Endothelial cell of umbilical vein (primary cell): ENCODE measurements at regions not wholly inside any gene's neighbourhood (a gene's known extent, or its start where the extent isn't known, plus 50 kb on each side); places are given as distances from the start of the nearest gene placed in this dataset.

ENCODE experiments used
- BruUV-seq: library from RNA; stranded (reverse); fragments of 400-500 nt; replicated peaks from 2 replicates; lab custom pipeline; 2021; lab: Mats Ljungman, UMichigan
- CTCF ChIA-PET: fragments of 300-600, 350-600 bp; sonication (Branson Sonifier 250); formaldehyde crosslinking; loops from one replicate; lab custom pipeline; 2021; ENCODE audit warnings: antibody characterized with exemption, inconsistent platforms; lab: Charles Lee
- POLR2A ChIA-PET: fragments of 300-600, 350-600 bp; sonication (Branson Sonifier 250); formaldehyde crosslinking; loops from one replicate; lab custom pipeline; 2021; ENCODE audit warnings: antibody characterized with exemption, inconsistent platforms; lab: Charles Lee
- DNase-seq: peaks from one replicate; pipeline ENCODE4 v3.0.0-alpha.2; 2011; ENCODE audit warnings: low read depth, low spot score
- FAIRE-seq: peaks from 2 replicates; lab custom pipeline; 2011; peaks lifted over from hg19 to GRCh38; lab: Jason Lieb, UNC
- H2AFZ ChIP-seq: 2 replicates; pipeline ENCODE4 v1.6.0; 2012; ENCODE audit warnings: low read depth, low read length, control low read depth, inconsistent platforms
- H3K27ac ChIP-seq: 2 replicates; pipeline ENCODE4 v1.5.1; 2011; ENCODE audit warnings: low read depth, mild to moderate bottlenecking, control low read depth, low read length, moderate library complexity; ENCODE audit not compliant: insufficient read depth
- H3K27me3 ChIP-seq, 2 experiments: 2 replicates each; pipeline versions ENCODE4 v1.6.0 to v1.6.1; 2011; ENCODE audit warnings: low read length in 2 of 2, mixed read lengths in 1 of 2; ENCODE audit not compliant: control insufficient read depth in 2 of 2, insufficient read depth in 2 of 2
- H3K36me3 ChIP-seq, 2 experiments: 2 replicates in 1 of 2; 3 replicates in 1 of 2; pipeline ENCODE4 v1.5.1; 2011; ENCODE audit warnings: low read length in 2 of 2, mild to moderate bottlenecking in 1 of 2, moderate library complexity in 1 of 2; ENCODE audit not compliant: control insufficient read depth in 2 of 2, insufficient read depth in 2 of 2; ENCODE audit errors: extremely low read depth in 1 of 2
- H3K4me1 ChIP-seq: 3 replicates; pipeline ENCODE4 v1.5.1; 2011; ENCODE audit warnings: mild to moderate bottlenecking, low read length; ENCODE audit not compliant: control insufficient read depth, insufficient read depth; ENCODE audit errors: extremely low read depth
- H3K4me2 ChIP-seq: 2 replicates; pipeline ENCODE4 v1.6.1; 2011; ENCODE audit warnings: low read length, control low read depth, mixed read lengths; ENCODE audit not compliant: insufficient read depth
- H3K4me3 ChIP-seq, 3 experiments: fragments of 200-600 bp in 1 of 3; sonication (generic), shearing (Covaris generic) in 1 of 3; replicated peaks in 1 of 3; 2 replicates each; pipeline ENCODE4 v1.5.1; 2011 to 2016; ENCODE audit warnings: control low read depth in 3 of 3, low read length in 3 of 3, mild to moderate bottlenecking in 2 of 3, inconsistent platforms in 1 of 3, low read depth in 1 of 3, moderate library complexity in 1 of 3; ENCODE audit not compliant: insufficient read depth in 1 of 3
- H3K79me2 ChIP-seq: 2 replicates; pipeline ENCODE4 v1.6.0; 2012; ENCODE audit warnings: low read length, inconsistent platforms; ENCODE audit not compliant: control insufficient read depth, insufficient read depth
- H3K9ac ChIP-seq: replicated peaks from 2 replicates; pipeline ENCODE3; 2011; ENCODE audit warnings: low read length, control low read depth; ENCODE audit not compliant: insufficient read depth; ENCODE audit errors: extremely low read depth
- H3K9me1 ChIP-seq: replicated peaks from 3 replicates; pipeline ENCODE4 v1.6.0; 2011; ENCODE audit warnings: mild to moderate bottlenecking, low read length; ENCODE audit not compliant: control insufficient read depth, insufficient read depth; ENCODE audit errors: extremely low read depth
- H3K9me3 ChIP-seq: replicated peaks from 2 replicates; pipeline ENCODE4 v1.5.1; 2012; ENCODE audit warnings: low read length, inconsistent platforms; ENCODE audit not compliant: control insufficient read depth, insufficient read depth
- H4K20me1 ChIP-seq: replicated peaks from 2 replicates; pipeline ENCODE3; 2011; ENCODE audit warnings: mild to moderate bottlenecking, low read length; ENCODE audit not compliant: control insufficient read depth, insufficient read depth; ENCODE audit errors: extremely low read depth
- CTCF ChIP-seq, 2 donors: IDR thresholded peaks; 1 replicate in 1 of 2; 2 replicates in 1 of 2; pipeline ENCODE4 v1.5.1; 2011; ENCODE audit warnings: low read length in 2 of 2, mild to moderate bottlenecking in 2 of 2, moderate library complexity in 2 of 2, control low read depth in 1 of 2, inconsistent platforms in 1 of 2, low read depth in 1 of 2; ENCODE audit not compliant: insufficient read depth in 1 of 2; ENCODE audit errors: extremely low read depth in 1 of 2
- EZH2 ChIP-seq: IDR thresholded peaks from 2 replicates; pipeline ENCODE4 v1.6.1; 2012; ENCODE audit warnings: borderline replicate concordance, low read depth, mild to moderate bottlenecking, moderate library complexity, low read length, inconsistent platforms; ENCODE audit not compliant: severe bottlenecking
- FOS ChIP-seq: IDR thresholded peaks from 2 replicates; pipeline ENCODE4 v1.6.1; 2011; ENCODE audit warnings: mild to moderate bottlenecking, low read length, moderate library complexity, borderline replicate concordance; ENCODE audit not compliant: insufficient read depth
- GATA2 ChIP-seq: IDR thresholded peaks from 2 replicates; pipeline ENCODE4 v1.7.0; 2011; ENCODE audit warnings: low read depth, mild to moderate bottlenecking, moderate library complexity, mixed read lengths, low read length; ENCODE audit not compliant: insufficient read length, insufficient read depth
- JUN ChIP-seq: IDR thresholded peaks from 2 replicates; pipeline ENCODE4 v1.6.1; 2011; ENCODE audit warnings: borderline replicate concordance, low read depth; ENCODE audit not compliant: insufficient read length, insufficient read depth
- MYC ChIP-seq: IDR thresholded peaks from one replicate; pipeline ENCODE4 v1.6.1; 2011; ENCODE audit warnings: mild to moderate bottlenecking, low read depth, low read length
- POLR2AphosphoS5 ChIP-seq: IDR thresholded peaks from 2 replicates; pipeline ENCODE4 v1.6.1; 2012; ENCODE audit warnings: low read depth, mild to moderate bottlenecking, control low read depth, low read length, moderate library complexity; ENCODE audit not compliant: insufficient read depth
- dilution Hi-C: fragments of 300-500 bp; cut with MboI; formaldehyde crosslinking; loops from one replicate; pipeline ENCODE4 v1.15.0; 2019; ENCODE audit warnings: low sequenced_read_pairs; ENCODE audit not compliant: extremely low pct_ligation_motif_present
- intact Hi-C: fragments of 100-400 bp; cut with micrococcal nuclease; formaldehyde crosslinking; loops from one replicate; pipeline ENCODE4 v1.10.0; 2022

GRCh38 chr13:38602266-38602665, 84.6 kb upstream of the FREM2 start:
- TF ChIP-seq FOS (peak; percentile 15), JUN (peak; percentile 17), POLR2AphosphoS5 (no peak), MYC (no peak), GATA2 (peak; percentile 26), CTCF (IDR thresholded peaks at IDR 0.05; ENCODE audit: extremely low read depth in 1 of 2, insufficient read depth in 1 of 2, low read depth in 1 of 2, low read length in 2 of 2) (no peak), EZH2 (no peak)
- ChIA-PET POLR2A (no interaction called here), CTCF (no interaction called here)
- no peaks in the 10 kb centered on the region for H3K4me1 ChIP-seq
- FAIRE-seq (no peak), DNase-seq (peak; percentile 31)
- H3K4me2 ChIP-seq = no peak overlapping the region
- no peaks in the 10 kb centered on the region for H3K9me1 ChIP-seq
- no peak overlapping the region for H3K4me3 ChIP-seq
- H4K20me1 ChIP-seq = no peaks in the 10 kb centered on the region
- no peak overlapping the region for H3K27ac ChIP-seq
- intact Hi-C loops (no loop called here), dilution Hi-C loops (no loop called here)
- no peaks in the 10 kb centered on the region for H3K9me3 ChIP-seq
- H3K79me2 ChIP-seq = no peaks in the 10 kb centered on the region
- H3K9ac ChIP-seq = no peak overlapping the region
- no peak overlapping the region for H2AFZ ChIP-seq
- no TSS peak for BruUV-seq
- peaks cover 0 to 5% of the 10 kb centered on the region in 2 experiments for H3K27me3 ChIP-seq
- H3K36me3 ChIP-seq = no peaks in the 10 kb centered on the region
